ENCODE measurements at regions not wholly inside any gene's neighbourhood (a gene's known extent, or its start where the extent isn't known, plus 50 kb on each side); places are given as distances from the start of the nearest gene placed in this dataset.

DNA sequence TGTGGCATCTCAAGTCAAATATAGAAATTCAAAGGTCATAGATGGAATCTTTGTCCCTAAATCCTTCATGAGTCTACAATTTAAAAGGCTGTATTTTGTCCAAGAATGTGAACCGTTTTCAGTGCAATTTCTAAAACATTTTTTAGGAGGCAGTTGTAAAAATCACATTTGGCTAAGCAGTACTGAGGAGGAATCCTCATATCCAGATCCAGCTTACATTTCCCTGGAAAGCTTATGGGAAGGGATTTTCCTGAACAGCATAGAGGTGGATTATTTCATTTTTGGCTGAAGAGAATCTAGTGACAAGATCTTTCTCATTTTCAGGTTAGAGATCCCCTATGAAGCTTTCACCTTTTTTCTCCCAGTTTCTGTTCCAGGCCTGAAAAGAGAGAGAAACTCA is 178.4 kb downstream of the POLR2M start:
- Histone ChIP-seq H3K4me3 (ENCODE audit: low read depth, low read length) (no peak overlapping the region), H3K27ac (ENCODE audit: low read depth, low read length) (no peak overlapping the region), H3K27me3 (ENCODE audit: control insufficient read depth, insufficient read depth, low read length) (no peaks in the 10 kb centered on the region), H3K9me3 (ENCODE audit: control insufficient read depth, insufficient read depth, low read length) (no peaks in the 10 kb centered on the region)
- no peak for DNase-seq (ENCODE audit: low read depth, low spot score)
- POLR2A ChIA-PET, result no interaction called here
- CTCF ChIA-PET, result interaction anchor here (2.1 kb wide), 1 partner anchor 186 kb away, joined by 5 read pairs; no protein-coding TSS in a partner anchor
- TF ChIP-seq, protein P1, sequence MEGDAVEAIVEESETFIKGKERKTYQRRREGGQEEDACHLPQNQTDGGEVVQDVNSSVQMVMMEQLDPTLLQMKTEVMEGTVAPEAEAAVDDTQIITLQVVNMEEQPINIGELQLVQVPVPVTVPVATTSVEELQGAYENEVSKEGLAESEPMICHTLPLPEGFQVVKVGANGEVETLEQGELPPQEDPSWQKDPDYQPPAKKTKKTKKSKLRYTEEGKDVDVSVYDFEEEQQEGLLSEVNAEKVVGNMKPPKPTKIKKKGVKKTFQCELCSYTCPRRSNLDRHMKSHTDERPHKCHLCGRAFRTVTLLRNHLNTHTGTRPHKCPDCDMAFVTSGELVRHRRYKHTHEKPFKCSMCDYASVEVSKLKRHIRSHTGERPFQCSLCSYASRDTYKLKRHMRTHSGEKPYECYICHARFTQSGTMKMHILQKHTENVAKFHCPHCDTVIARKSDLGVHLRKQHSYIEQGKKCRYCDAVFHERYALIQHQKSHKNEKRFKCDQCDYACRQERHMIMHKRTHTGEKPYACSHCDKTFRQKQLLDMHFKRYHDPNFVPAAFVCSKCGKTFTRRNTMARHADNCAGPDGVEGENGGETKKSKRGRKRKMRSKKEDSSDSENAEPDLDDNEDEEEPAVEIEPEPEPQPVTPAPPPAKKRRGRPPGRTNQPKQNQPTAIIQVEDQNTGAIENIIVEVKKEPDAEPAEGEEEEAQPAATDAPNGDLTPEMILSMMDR (IDR thresholded peaks at IDR 0.05; ENCODE audit: low read depth, low read length), result no peak

DNA sequence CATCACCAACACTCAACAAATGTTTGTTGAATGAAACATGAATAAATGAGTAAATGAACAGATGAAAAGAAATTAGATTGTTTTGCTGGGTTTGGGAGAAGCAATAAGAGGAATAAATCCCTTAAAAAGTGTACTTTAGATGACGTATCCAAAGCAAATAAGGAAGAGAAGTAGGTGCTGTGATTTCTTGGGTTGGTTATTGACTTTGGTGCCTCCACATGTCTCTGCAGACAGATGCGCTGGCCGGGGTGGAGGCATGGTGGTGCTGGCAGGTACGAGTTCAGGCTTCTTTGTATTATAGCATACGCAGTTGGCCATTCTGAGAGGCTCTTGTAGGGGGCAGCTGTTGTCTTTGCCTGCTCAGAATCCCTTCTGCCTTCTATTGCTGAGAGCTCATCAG is 178.9 kb downstream of the POLR2M start:
- POLR2A ChIA-PET, result no interaction called here
- Histone ChIP-seq H3K4me3 (ENCODE audit: low read depth, low read length) (no peak overlapping the region), H3K27ac (ENCODE audit: low read depth, low read length) (no peak overlapping the region), H3K9me3 (ENCODE audit: control insufficient read depth, insufficient read depth, low read length) (no peaks in the 10 kb centered on the region), H3K27me3 (ENCODE audit: control insufficient read depth, insufficient read depth, low read length) (no peaks in the 10 kb centered on the region)
- DNase-seq (ENCODE audit: low read depth, low spot score), result no peak
- CTCF ChIA-PET, result interaction anchor here (2.1 kb wide), 1 partner anchor 185 kb away, joined by 5 read pairs; no protein-coding TSS in a partner anchor
- TF ChIP-seq, protein P1 (IDR thresholded peaks at IDR 0.05; ENCODE audit: low read depth, low read length), result no peak

DNA sequence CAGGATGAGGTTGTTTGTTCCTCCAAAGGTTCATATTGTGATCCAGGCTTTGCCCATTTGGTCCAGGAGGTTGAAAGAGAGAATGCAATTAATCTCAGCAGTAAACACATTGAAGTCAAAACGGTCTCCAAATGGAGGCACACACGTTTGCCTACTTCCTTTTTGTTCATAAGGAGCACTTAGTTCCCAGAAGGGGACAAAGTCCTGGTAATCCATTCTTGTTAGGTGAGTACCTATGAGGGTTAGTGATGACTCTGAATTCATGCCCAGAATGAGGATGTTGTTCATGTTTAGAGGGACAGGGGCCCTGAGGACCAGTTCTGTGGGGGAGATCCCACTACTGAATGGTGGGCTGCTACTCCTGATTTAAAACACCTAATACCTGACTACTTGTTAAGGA is 177.7 kb downstream of the ALDH1A2 start:
- Histone ChIP-seq H3K27ac (ENCODE audit: low read depth, low read length) (no peak overlapping the region), H3K27me3 (ENCODE audit: control insufficient read depth, insufficient read depth, low read length) (no peaks in the 10 kb centered on the region), H3K9me3 (ENCODE audit: control insufficient read depth, insufficient read depth, low read length) (peaks cover 2% of the 10 kb centered on the region; the same call in 1 of the 2 replicates), H3K4me3 (ENCODE audit: low read depth, low read length) (no peak overlapping the region)
- no peak for DNase-seq (ENCODE audit: low read depth, low spot score)
- ChIA-PET CTCF (no interaction called here), POLR2A (no interaction called here)
- TF ChIP-seq, protein P1 (IDR thresholded peaks at IDR 0.05; ENCODE audit: low read depth, low read length), result no peak

DNA sequence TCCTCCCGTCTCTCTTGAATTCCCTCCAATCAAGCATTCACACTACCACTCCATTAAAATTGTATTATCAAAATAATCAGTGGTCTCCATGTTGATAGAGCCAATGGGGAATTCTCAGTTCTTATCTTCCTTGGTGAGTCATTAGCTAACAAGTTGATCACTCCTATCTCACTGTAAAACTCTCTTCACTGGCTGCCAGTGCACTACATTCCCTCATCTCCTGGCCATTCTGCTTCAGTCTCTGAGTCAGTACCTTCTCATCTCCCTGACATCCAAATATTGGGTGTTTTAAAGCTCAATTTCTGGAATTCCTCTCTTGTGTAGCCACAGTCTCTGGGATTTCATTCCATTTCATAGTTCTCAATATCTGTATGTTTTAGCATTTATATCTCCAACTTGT is 175.2 kb downstream of the ALDH1A2 start:
- CTCF ChIA-PET, result interaction anchor here (0.6 to 0.8 kb wide), 3 partner anchors 18 to 55 kb away, joined by 3 to 6 read pairs (median 4); no protein-coding TSS in a partner anchor
- POLR2A ChIA-PET, result no interaction called here
- H3K4me3 ChIP-seq (ENCODE audit: low read depth, low read length), result no peak overlapping the region
- TF ChIP-seq, protein P1 (IDR thresholded peaks at IDR 0.05; ENCODE audit: low read depth, low read length), result no peak
- no peak for DNase-seq (ENCODE audit: low read depth, low spot score)
- H3K27ac ChIP-seq (ENCODE audit: low read depth, low read length), result no peak overlapping the region
- peaks cover 2% of the 10 kb centered on the region; the same call in 1 of the 2 replicates for H3K9me3 ChIP-seq (ENCODE audit: control insufficient read depth, insufficient read depth, low read length)
- no peaks in the 10 kb centered on the region for H3K27me3 ChIP-seq (ENCODE audit: control insufficient read depth, insufficient read depth, low read length)

DNA sequence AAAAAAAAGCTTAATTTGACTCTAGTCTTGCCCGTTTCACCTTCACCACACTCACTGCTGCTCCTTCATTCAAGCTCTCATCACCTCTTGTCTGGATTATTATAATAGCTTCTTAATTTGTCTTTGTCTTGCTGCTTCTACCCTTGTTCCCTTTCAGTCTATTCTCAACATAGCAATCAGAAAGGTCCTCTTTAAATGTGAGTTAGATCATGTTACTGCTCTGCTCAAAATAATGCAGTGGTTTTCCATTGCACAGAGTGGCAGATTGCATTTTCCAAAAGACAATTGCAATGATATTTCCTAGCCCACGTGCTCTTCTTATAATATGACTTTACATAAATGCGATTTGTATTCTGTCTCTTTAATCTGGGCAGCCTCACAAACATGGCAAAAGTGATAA is 174.6 kb downstream of the ALDH1A2 start:
- ChIA-PET CTCF (interaction anchor here (0.6 to 0.8 kb wide), 4 partner anchors 11 to 55 kb away, joined by 3 to 6 read pairs (median 4); no protein-coding TSS in a partner anchor), POLR2A (no interaction called here)
- Histone ChIP-seq H3K27me3 (ENCODE audit: control insufficient read depth, insufficient read depth, low read length) (no peaks in the 10 kb centered on the region), H3K4me3 (ENCODE audit: low read depth, low read length) (no peak overlapping the region), H3K9me3 (ENCODE audit: control insufficient read depth, insufficient read depth, low read length) (peaks cover 2% of the 10 kb centered on the region; the same call in 1 of the 2 replicates), H3K27ac (ENCODE audit: low read depth, low read length) (no peak overlapping the region)
- TF ChIP-seq, protein P1 (IDR thresholded peaks at IDR 0.05; ENCODE audit: low read depth, low read length), result no peak
- no peak for DNase-seq (ENCODE audit: low read depth, low spot score)

Data from AG04450 (cell line).